GM18868 (cell line): ENCODE measurements at regions not wholly inside any gene's neighbourhood (a gene's known extent, or its start where the extent isn't known, plus 50 kb on each side); places are given as distances from the start of the nearest gene placed in this dataset.

Experiments used
- ATAC-seq: cut with Tn5 transposase; IDR thresholded peaks from one replicate; pipeline ENCODE4 v1.9.1; 2021; ENCODE audit warnings: mild to moderate bottlenecking, moderate library complexity; ENCODE audit not compliant: unreplicated experiment

- ATAC-seq, result no peak
Observed at GRCh38 chr18:24530630-24531111, 70.2 kb downstream of the HRH4 start.

DNA sequence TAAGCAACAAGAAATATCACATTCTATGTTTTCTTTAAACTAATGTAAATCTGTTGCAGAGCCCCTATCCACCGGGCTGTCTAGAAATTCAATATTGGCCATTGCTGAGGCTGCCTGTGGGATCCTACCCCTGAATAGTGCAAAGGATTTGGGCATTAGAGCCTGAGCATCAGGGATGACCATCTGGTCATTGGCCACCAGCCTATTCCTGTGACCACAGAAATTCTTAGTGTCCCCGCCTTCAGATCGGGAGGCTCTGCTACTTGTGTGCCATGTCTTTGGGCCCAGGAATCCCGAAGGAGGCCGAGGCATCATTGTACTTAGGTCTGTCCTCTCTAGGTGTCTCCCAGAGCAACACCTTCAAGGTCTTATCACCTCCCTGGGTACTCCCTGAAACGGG, 73.8 kb downstream of the HRH4 start:
- no peak for ATAC-seq

- no peak for ATAC-seq
Observed at GRCh38 chr18:24534737-24535136, 74.3 kb downstream of the HRH4 start.

GRCh38 chr18:24535527-24536295, 75.3 kb downstream of the HRH4 start:
- ATAC-seq, result no peak

DNA sequence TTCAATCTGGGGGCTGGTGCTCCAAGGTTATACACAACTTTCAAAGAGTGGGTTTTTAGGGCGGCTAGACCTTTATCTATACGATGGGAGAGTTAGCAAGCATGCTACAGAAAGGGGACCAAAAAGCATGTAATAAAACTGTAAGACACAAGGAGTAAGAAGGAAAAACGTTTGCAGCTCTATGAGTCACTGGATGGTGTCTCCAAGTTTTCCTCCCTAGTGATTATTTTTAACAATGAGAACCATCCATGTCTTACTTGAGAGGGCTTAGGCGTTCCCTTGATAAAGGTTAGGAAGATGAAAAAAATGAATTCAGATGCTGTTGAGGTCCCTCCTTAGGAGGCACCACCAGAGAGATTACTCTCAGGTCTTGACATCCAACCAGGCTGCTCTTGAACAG, 75.9 kb downstream of the HRH4 start:
- ATAC-seq, result no peak

DNA sequence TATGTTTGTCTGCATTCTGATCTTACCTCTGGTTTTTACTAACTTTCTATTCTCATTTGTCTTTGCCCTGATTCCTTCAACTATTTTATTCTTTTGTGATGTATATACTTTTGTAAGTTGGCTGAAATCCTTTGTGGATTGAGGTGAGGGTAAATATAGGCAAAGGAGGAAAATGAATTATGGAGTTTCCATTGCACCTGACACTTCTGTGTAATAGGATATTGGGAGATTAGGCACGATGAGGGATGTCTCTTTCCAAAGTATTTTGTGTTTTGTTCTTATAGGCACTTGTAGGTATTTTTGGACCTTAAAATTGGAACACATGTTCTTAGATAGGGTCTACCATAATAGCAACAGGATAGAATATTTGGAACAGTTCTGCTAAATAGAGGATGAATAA, 76.4 kb downstream of the HRH4 start:
- ATAC-seq, result no peak

GRCh38 chr18:24538414-24539264, 78.2 kb downstream of the HRH4 start:
- no peak for ATAC-seq

DNA sequence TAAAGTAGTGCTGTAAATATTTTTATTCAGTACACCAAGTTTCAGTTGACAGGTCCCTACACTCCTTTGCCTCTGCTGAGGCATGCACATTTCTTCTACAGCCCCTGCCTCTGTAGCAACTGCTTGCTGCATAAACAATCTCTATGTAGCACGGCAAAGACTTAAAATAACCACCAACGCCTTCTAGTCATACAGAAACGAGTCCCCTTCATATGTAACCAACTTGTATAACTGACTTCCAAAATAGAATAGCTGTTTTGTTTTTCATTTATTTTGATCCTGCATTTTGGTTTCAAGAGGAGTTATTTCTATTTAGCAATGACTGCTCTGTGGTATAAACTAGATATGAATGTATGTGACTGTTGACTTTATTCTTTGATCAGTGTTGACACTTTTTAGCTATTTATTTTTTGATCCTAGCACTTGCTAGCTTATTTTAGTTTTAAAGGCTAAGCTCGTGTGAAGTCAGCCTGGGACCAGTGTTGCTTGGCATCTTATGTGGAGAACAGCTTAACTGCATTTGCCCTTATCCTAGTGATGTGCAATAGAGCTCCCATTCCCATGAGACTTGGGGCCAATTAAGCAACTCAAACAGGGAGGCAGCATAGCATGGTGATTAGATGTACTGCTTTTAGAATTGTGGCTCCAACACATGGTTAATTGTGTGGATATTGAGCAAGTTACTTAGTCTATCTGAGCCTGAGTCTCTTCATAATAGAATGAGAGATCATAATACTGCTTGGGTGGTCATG, 79.6 kb downstream of the HRH4 start:
- no peak for ATAC-seq

DNA sequence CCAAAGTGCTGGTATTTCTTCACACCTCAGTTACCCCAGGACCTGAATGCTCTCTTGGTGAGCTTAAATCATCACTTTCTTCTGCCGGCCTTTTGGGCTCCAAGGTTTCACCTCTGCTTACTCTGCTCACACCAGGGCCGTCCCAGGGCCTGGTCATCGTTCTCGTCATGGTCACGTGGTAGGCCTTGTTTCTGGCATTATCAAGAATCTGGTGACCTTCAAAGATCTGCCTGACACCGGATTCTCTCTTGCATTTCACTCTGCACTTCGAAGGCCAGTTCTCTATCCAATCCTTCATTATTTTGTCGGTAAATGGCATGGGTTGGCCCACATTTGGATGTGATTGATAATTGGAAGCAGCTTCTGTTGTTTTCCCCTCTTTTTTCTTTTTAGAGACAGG, 80.5 kb downstream of the HRH4 start:
- no peak for ATAC-seq

DNA sequence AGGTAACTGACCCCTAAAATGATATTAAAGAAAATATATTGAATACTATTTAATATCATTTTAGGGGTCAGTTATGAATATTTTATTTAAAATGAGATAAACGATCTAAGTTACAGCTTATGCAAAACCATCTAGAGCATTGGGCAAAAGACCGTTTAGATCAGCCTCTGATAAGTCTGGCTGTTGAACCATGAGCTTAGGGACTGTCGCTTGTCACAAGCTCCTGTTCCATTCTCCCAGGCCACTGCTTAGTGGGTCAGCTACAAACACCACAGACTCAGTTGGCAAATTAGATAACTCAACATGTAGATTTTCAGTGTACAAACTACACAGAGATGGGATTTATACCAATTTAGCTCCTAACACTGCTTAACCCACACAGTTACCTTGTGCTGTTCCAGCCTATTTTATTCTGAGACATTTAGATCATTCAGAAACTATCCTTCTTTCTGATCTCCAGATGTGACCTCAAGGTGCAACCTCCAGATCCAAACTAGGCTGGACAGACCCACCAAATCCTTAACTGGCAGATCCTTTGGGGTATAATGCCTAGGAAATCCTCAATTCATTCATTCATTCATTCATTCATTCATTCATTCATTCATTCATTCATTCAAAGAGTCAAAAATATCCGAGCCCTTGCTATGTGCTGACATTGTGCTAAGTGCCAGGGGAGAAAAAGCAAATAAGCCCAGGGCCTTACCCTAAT, 82.8 kb downstream of the HRH4 start:
- no peak for ATAC-seq

GRCh38 chr18:24543795-24544498, 83.5 kb downstream of the HRH4 start:
- ATAC-seq, result no peak

- no peak for ATAC-seq
Observed at GRCh38 chr18:24544949-24545348, 84.5 kb downstream of the HRH4 start.

- no peak for ATAC-seq
Observed at GRCh38 chr18:24545651-24546050, 85.2 kb downstream of the HRH4 start.

- no peak for ATAC-seq
Observed at GRCh38 chr18:24546307-24546706, 85.9 kb downstream of the HRH4 start.

DNA sequence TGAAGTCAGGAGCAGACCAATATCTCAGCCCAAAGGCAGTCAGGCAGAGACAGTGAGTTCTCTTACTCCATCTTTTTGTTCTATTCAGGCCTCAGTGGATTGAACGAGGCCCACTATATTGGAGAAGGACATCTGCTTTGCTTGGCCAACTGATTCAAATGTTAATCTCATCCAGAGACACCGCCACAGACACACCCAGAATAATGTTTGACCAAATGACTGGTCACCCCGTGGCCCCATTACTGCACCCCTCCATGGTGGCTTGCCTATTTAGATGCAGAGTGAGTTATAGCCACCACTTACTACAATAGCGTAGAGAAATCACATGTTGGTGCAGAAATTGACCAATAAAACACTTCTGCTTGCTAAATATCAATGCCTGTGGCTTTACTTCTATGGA, 88.1 kb downstream of the HRH4 start:
- ATAC-seq, result no peak

DNA sequence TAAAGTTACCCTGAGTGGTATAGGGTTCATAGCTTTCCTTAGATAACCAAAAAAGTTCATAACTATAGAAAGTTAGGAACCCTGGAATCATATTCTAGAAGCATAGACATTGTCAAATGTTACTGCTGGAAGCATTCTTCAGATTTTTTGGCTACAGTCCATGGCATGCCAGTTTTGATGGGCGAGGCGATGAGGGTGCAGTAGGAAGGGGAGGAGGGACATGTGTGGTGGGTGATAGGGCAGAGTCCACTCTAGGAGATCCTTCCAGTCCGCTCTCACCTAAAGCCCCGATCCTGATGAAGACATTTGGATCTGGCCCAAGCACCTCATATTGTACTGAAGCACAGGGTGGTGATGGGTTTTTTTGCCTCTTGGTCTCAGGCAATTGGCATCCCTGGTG, 91.8 kb downstream of the HRH4 start:
- no peak for ATAC-seq

GRCh38 chr18:24553571-24554285, 93.3 kb downstream of the HRH4 start:
- ATAC-seq, result no peak

GRCh38 chr18:24558403-24558802, 98.0 kb downstream of the HRH4 start:
- ATAC-seq, result no peak

DNA sequence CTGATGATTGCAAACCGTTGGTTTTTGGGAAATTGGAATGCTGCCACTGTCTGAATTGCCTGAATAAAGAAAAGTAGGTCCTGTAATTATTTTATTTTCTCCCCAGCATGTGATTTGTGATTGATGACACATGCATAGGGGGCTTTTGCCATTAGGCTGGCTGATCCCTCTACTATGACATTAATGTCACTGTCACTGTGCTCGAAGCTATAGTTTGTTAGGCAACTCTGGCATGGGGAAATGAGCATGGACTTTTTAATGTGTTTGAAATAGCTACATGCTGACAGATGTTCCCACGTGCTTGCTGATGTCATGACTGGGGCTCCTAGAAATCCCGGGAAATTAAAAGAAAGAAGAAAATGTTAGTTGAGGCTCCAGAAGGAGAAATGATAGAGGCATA, 99.1 kb downstream of the HRH4 start:
- no peak for ATAC-seq
